Posterior vena cava (tissue), 2 donors: ENCODE measurements at regions not wholly inside any gene's neighbourhood (a gene's known extent, or its start where the extent isn't known, plus 50 kb on each side); places are given as distances from the start of the nearest gene placed in this dataset.
"Not testable (repeated sequence)": the region's sequence is repeated elsewhere in the genome, so short reads cannot be mapped to it uniquely, and the experiment has no call there.

Source experiments
- DNase-seq: peaks from one replicate; pipeline ENCODE4 v3.0.0-alpha.2; 2020; ENCODE audit warnings: low spot score
- intact Hi-C, 2 donors: fragments of 100-400 bp; cut with DNase I; formaldehyde crosslinking; loops; one replicate each; pipeline versions ENCODE4 v1.14.1 to v1.14.2; 2022 to 2023
- donor health status: DM: yes; HTN: yes; CAD: no.
- donor health status: DM: yes; HTN: yes; CAD: no.

DNA sequence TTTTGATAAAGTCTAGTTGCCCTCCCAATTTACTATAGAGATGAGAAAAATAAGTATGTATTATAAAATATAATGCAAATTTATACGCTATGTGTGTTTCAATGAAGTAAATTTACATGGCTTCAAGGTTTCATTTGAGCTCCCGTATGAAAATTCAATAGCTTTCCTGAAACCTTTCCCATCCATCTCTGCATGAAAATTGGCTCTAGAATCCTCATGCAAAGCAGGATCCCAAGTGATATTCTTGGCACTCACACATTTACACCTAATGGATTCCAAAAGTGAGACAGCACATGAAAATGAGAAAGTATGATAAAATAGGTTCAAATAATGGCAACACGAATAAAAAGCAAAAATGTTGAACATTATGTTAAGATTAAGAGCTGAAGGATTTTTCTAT lies 1595.8 kb upstream of the SEL1L start:
- intact Hi-C loops = no loop called here
- no peak for DNase-seq

GRCh38 chr14:83133981-83134645 lies 1600.5 kb upstream of the SEL1L start:
- DNase-seq = no peak
- intact Hi-C loops = no loop called here

DNA sequence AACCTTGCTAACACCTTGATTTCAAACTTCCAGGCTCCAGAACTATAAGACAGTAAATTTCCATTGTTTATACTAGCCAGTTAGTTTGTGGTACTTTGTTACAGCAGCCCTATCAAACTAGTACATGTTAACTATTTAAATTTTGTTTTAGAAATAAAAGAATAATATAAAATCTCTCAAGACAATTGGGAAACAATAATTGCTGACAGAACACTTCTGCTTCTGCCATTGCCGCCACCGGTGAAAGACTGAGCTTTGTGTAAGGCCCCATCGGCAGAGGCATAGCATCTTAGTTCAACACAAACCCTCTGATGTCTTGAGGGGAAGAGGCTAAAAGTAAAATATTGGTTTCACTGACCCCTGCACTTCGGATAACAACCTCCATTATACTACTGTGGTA lies 1607.1 kb upstream of the SEL1L start:
- intact Hi-C loops = no loop called here
- DNase-seq = no peak

GRCh38 chr14:83147006-83147405 lies 1613.4 kb upstream of the SEL1L start:
- DNase-seq = no peak
- intact Hi-C loops = no loop called here

DNA sequence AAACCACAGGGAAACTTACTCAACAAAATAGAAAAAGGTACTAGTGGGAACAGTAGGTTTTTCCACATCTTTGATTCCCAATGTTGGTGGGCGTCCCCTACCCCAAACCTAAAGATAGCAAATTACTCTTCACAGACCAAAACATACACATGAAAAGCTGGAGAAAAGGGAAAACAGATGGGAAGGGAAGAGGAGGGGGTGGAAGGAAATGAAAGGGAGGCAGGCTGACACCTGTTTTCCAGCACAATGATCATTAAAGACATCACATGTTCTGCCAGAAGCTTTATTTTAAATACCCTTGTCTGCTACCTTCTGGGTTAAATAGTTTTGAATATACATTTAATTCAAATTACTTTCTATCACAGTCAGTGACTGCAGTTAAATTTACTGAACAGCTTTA lies 1617.9 kb upstream of the SEL1L start:
- intact Hi-C loops = no loop called here
- no peak for DNase-seq

- intact Hi-C loops = no loop called here
- no peak for DNase-seq
These were observed 1619.4 kb upstream of the SEL1L start for GRCh38 chr14:83153081-83153480.

DNA sequence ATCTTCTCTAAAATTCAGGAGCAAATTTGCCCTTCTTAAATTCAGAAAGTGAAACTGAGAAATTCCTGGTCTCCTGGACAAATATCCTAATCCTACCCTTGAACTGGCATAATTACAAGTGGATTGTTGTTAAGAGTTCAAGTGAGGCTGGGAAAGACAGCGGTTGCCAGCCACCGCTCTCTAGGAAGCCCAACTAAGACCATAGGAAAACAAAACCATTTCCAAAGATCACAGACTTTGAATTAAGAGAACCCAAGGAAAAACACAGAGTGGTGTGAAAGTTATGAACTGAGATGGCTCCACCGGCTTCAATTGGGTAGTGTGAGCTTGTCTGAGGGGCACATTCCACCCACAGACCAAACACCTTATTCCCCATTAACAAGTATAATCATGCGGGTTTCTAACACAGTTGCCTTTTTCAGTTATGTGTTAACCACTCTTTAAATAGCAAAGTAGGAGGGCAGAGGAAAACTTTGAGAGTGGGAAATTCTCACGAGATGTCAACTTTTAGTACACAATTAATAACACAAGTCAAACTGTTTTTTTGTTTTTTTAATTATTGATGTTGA lies 1628.8 kb upstream of the SEL1L start:
- intact Hi-C loops = no loop called here
- no peak for DNase-seq

DNA sequence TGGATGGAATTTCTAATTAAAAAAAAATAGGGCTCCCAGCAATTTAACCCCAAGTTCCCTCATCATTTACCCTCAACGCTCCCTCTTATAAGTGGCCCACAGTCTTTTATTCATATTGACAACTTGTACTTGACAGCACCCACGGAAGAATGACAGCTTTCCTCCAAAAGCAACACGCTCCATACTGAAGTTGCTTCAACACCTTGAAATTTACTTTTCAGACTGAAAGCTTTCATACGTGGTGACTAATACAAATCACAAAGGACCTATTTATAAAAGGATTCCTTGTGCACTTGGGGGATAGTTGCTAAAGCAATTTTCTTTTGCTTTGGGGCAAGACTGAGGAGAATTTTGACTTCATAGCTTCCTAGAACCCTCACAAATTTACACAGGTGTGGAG lies 1629.4 kb upstream of the SEL1L start:
- intact Hi-C loops = no loop called here
- DNase-seq = no peak

DNA sequence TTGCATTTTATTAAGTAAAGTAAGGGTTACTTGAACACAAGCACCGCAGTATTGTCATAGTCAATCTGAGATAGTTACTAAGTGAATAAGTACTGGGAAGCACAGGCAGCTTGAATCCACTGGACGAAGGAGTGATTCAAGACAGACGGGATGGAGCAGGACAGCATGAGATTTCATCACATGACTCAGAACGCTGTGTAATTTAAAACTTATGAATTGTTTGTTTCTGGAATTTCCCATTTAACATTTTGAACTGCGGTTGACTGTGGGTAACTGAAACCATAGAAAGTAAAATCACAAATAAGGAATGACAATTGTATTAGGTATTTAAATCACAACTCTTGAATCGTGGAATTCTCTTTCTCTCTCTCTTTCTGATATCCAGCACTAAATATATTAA lies 1630.4 kb upstream of the SEL1L start:
- DNase-seq = no peak
- intact Hi-C loops = no loop called here

DNA sequence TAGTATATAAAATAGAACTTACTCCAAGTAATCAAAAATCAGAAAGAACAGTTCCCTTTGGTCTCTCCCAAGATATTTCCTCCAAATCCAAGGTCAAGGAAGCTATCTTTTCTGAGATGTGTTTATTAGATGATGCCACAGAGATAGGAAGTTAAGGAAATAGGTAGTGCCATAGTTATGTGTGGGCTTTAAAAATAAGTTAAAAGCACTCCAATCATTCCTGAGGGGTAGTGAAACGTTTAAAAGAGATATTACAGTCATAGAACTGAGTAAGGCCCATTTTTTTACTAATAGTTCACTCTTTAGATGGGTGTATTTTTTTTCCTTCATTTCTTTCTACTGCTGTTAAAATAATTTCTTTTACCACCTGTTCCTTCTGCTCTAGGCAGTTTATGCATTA lies 1630.9 kb upstream of the SEL1L start:
- DNase-seq = no peak
- intact Hi-C loops = no loop called here

- intact Hi-C loops = no loop called here
- DNase-seq = no peak
These were observed 1636.5 kb upstream of the SEL1L start for GRCh38 chr14:83170165-83170564.

DNA sequence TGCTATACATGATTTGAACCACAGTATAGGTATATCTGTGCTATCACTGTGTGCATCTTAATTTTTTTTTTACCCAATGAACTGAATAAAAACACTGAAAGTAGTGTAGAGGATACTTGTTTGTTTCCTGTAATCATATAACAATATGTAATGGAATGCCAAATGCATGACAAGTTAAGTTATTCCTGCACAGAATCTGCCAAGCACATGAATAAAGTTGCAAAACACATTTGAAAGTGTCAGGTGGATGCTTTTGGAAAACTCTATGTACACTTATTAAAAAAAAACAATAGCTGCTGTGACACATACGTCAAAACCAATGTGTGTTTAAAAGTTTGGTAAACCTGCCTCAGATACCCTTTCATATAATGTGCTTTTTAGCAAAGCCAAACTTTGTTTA lies 1638.1 kb upstream of the SEL1L start:
- intact Hi-C loops = no loop called here
- DNase-seq = no peak

GRCh38 chr14:83172363-83172762 lies 1638.7 kb upstream of the SEL1L start:
- intact Hi-C loops = no loop called here
- no peak for DNase-seq

GRCh38 chr14:83173687-83174086 lies 1640.0 kb upstream of the SEL1L start:
- DNase-seq = no peak
- intact Hi-C loops = no loop called here

- intact Hi-C loops = no loop called here
- no peak for DNase-seq
These were observed 1650.9 kb upstream of the SEL1L start for GRCh38 chr14:83184531-83184930.

- DNase-seq, intact Hi-C loops: not testable (repeated sequence)
These were observed 1654.7 kb upstream of the SEL1L start for GRCh38 chr14:83188311-83188710.

GRCh38 chr14:83196236-83196635 lies 1662.6 kb upstream of the SEL1L start:
- intact Hi-C loops = no loop called here
- DNase-seq = no peak

DNA sequence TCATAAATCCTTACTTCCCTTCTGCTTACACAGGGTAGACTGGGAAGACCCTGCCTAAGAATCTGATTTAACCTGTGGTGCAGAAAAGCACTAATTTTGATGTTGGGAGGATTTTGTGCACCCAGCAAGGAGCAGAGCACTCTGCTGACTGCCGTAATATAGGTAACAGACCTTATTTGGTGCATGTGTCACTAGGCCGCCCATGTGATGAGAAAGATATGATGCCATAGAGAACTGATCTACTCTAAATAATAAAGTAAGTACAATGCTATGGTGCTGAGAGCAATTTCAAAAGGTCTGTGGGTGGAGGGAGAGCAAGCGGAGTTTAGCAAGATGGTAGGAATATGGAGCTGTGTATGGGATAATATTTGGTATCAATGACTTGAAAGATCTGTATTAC lies 1663.6 kb upstream of the SEL1L start:
- DNase-seq = no peak
- intact Hi-C loops = no loop called here

- intact Hi-C loops = no loop called here
- DNase-seq = no peak
These were observed 1673.9 kb upstream of the SEL1L start for GRCh38 chr14:83207550-83207949.

DNA sequence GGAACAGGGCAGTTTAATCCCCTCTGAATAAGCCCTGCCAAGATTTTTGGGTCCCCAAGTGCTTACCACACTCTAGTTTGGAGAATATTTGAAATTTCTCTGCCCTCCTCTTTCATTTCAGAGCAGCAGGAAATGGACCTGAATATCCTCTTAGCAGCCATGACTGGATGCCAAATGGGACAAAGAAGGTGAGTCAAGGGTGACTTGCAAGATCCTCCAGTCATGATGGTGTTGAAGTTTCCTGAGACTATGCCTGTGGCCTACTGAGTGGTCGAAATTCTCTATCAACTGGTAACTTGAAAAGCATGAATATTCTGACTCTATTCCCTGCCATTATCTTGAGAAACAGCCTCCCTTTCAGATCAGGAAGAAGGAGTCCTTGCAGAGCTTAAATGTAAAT lies 1674.7 kb upstream of the SEL1L start:
- no peak for DNase-seq
- intact Hi-C loops = no loop called here

DNA sequence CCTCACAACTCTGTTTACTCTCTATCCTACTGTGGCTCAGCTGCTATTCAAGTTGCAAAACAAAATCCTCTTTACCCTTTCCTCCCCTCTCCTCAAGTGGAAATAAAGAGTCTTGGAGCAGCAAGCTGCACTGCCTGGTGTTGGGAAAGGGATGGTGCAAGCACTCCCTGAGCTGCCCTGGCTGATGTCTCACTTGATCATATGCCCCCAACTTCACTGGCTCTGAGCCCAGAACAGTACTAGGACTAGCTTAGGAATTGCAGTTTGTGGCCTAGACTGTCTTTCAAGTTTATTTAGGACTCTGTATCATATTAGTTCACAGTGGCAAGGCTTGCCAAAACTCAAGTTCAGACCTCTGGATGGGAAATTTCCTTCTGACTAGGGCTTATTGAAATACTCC lies 1683.8 kb upstream of the SEL1L start:
- intact Hi-C loops = no loop called here
- peak; percentile 81 for DNase-seq
